Esophagus muscularis mucosa (tissue), 3 donors: ENCODE measurements at regions not wholly inside any gene's neighbourhood (a gene's known extent, or its start where the extent isn't known, plus 50 kb on each side); places are given as distances from the start of the nearest gene placed in this dataset.

Experiments
- EP300 ChIP-seq: sonication (generic); formaldehyde crosslinking; IDR thresholded peaks from one replicate; pipeline ENCODE4 v1.6.1; 2017; ENCODE audit warnings: antibody characterized with exemption
- TF ChIP-seq, protein P1 (sequence below), 3 experiments: fragments of 200-600 bp in 2 of 3; fragments of 450-650 bp in 1 of 3; sonication (generic) in 2 of 3; IDR thresholded peaks; one replicate each; pipeline ENCODE4 v1.5.1; 2017 to 2019; ENCODE audit warnings: antibody characterized with exemption in 3 of 3, mild to moderate bottlenecking in 2 of 3, moderate library complexity in 1 of 3

GRCh38 chr1:43101061-43101460, 71.0 kb downstream of the EBNA1BP2 start:
- TF ChIP-seq EP300, result no peak
- TF ChIP-seq, protein P1, sequence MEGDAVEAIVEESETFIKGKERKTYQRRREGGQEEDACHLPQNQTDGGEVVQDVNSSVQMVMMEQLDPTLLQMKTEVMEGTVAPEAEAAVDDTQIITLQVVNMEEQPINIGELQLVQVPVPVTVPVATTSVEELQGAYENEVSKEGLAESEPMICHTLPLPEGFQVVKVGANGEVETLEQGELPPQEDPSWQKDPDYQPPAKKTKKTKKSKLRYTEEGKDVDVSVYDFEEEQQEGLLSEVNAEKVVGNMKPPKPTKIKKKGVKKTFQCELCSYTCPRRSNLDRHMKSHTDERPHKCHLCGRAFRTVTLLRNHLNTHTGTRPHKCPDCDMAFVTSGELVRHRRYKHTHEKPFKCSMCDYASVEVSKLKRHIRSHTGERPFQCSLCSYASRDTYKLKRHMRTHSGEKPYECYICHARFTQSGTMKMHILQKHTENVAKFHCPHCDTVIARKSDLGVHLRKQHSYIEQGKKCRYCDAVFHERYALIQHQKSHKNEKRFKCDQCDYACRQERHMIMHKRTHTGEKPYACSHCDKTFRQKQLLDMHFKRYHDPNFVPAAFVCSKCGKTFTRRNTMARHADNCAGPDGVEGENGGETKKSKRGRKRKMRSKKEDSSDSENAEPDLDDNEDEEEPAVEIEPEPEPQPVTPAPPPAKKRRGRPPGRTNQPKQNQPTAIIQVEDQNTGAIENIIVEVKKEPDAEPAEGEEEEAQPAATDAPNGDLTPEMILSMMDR (IDR thresholded peaks at IDR 0.05), result no peak
